NCI-H2227 (cell line): ENCODE measurements at regions not wholly inside any gene's neighbourhood (a gene's known extent, or its start where the extent isn't known, plus 50 kb on each side); places are given as distances from the start of the nearest gene placed in this dataset.

Experiments used
- DNase-seq: peaks from one replicate; lab custom pipeline; 2025; ENCODE audit not compliant: unreplicated experiment; lab: John Stamatoyannopoulos, UW

- no peak for DNase-seq
These were observed 109.6 kb upstream of the IRX6 start for GRCh38 chr16:55214412-55214811.

- DNase-seq, result no peak
These were observed 109.0 kb upstream of the IRX6 start for GRCh38 chr16:55214974-55215494.

GRCh38 chr16:55217392-55217791 is 106.6 kb upstream of the IRX6 start:
- DNase-seq, result no peak

- no peak for DNase-seq
These were observed 102.2 kb upstream of the IRX6 start for GRCh38 chr16:55221836-55222235.

GRCh38 chr16:55222486-55222885 is 101.5 kb upstream of the IRX6 start:
- peak; percentile 54 for DNase-seq

GRCh38 chr16:55225972-55226542 is 97.9 kb upstream of the IRX6 start:
- no peak for DNase-seq

- no peak for DNase-seq
These were observed 91.2 kb upstream of the IRX6 start for GRCh38 chr16:55232822-55233221.

GRCh38 chr16:55233464-55233863 is 90.5 kb upstream of the IRX6 start:
- no peak for DNase-seq

- no peak for DNase-seq
These were observed 87.3 kb upstream of the IRX6 start for GRCh38 chr16:55236655-55237054.

GRCh38 chr16:55239723-55240122 is 84.3 kb upstream of the IRX6 start:
- no peak for DNase-seq

GRCh38 chr16:55240888-55241287 is 83.1 kb upstream of the IRX6 start:
- DNase-seq, result no peak

- no peak for DNase-seq
These were observed 81.3 kb upstream of the IRX6 start for GRCh38 chr16:55242667-55243066.

GRCh38 chr16:55248058-55248457 is 75.9 kb upstream of the IRX6 start:
- no peak for DNase-seq

GRCh38 chr16:55248494-55248893 is 75.5 kb upstream of the IRX6 start:
- no peak for DNase-seq

GRCh38 chr16:55249361-55249760 is 74.6 kb upstream of the IRX6 start:
- no peak for DNase-seq

GRCh38 chr16:55249936-55250335 is 74.1 kb upstream of the IRX6 start:
- DNase-seq, result no peak

- DNase-seq, result no peak
These were observed 73.3 kb upstream of the IRX6 start for GRCh38 chr16:55250701-55251100.

GRCh38 chr16:55251151-55251550 is 72.9 kb upstream of the IRX6 start:
- no peak for DNase-seq

GRCh38 chr16:55252577-55252976 is 71.4 kb upstream of the IRX6 start:
- DNase-seq, result no peak

- no peak for DNase-seq
These were observed 70.0 kb upstream of the IRX6 start for GRCh38 chr16:55253987-55254386.

- DNase-seq, result no peak
These were observed 68.2 kb upstream of the IRX6 start for GRCh38 chr16:55255733-55256282.

- no peak for DNase-seq
These were observed 67.5 kb upstream of the IRX6 start for GRCh38 chr16:55256412-55257016.
